ENCODE measurements at regions not wholly inside any gene's neighbourhood (a gene's known extent, or its start where the extent isn't known, plus 50 kb on each side); places are given as distances from the start of the nearest gene placed in this dataset.
"Not testable (repeated sequence)": the region's sequence is repeated elsewhere in the genome, so short reads cannot be mapped to it uniquely, and the experiment has no call there.

DNA sequence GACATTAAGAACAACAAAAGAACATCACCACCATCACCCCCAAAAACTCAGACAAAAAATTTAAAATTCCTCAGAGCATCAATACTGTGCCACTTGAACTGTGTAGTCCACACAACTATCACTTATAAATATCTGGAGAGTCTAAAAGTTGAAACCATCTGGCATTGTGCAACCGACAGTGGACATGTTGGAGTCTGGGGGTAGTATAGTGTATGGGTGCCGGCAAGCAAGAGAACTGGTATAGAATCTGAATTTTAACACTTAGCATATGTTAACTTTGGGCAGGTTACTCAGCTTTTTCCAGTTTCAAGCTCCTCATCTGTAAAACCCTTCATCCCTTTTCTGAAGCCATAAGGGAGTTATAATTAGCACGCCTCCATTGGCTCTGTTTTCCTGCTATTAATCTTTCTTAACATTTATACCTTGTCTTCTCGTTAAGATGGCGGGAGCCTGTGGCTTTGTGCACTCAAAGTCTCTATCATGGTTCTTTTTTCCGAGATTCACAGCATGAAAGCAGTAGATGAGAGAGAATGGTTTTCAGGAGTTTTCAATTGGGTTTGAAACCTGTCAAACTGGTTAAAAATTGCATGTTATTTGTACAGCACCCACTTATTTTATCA, 255.7 kb upstream of the TBL1XR1 start:
- DNase-seq (ENCODE audit: low spot score): no peak
- no peak overlapping the region for H3K27ac ChIP-seq
- TF ChIP-seq, protein P1, sequence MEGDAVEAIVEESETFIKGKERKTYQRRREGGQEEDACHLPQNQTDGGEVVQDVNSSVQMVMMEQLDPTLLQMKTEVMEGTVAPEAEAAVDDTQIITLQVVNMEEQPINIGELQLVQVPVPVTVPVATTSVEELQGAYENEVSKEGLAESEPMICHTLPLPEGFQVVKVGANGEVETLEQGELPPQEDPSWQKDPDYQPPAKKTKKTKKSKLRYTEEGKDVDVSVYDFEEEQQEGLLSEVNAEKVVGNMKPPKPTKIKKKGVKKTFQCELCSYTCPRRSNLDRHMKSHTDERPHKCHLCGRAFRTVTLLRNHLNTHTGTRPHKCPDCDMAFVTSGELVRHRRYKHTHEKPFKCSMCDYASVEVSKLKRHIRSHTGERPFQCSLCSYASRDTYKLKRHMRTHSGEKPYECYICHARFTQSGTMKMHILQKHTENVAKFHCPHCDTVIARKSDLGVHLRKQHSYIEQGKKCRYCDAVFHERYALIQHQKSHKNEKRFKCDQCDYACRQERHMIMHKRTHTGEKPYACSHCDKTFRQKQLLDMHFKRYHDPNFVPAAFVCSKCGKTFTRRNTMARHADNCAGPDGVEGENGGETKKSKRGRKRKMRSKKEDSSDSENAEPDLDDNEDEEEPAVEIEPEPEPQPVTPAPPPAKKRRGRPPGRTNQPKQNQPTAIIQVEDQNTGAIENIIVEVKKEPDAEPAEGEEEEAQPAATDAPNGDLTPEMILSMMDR (conservative IDR thresholded peaks at IDR 0.05; ENCODE audit: low read depth): no peak
- CTCF ChIA-PET: no interaction called here
- POLR2A ChIA-PET (ENCODE audit: low non-redundant PET): no interaction called here

DNA sequence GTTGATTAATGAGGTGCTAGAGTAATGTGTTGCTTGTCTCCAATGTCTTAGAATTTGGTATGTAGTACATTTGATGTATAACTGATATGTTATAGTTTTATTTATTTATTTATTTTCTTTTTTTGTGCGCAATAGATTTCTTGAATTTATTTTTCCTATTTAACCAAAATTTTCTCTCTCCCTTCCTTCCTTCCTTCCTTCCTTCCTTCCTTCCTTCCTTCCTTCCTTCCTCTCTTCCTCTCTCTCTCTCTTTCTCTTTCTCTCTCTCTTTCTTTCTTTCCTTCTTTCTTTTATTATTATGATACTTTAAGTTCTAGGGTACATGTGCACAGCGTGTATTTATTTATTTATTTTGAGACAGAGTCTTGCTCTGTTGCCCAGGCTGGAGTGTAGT, 256.2 kb upstream of the TBL1XR1 start:
- TF ChIP-seq, protein P1 (conservative IDR thresholded peaks at IDR 0.05; ENCODE audit: low read depth): no peak
- no peak overlapping the region for H3K27ac ChIP-seq
- CTCF ChIA-PET: no interaction called here
- DNase-seq (ENCODE audit: low spot score): no peak
- POLR2A ChIA-PET (ENCODE audit: low non-redundant PET): no interaction called here

DNA sequence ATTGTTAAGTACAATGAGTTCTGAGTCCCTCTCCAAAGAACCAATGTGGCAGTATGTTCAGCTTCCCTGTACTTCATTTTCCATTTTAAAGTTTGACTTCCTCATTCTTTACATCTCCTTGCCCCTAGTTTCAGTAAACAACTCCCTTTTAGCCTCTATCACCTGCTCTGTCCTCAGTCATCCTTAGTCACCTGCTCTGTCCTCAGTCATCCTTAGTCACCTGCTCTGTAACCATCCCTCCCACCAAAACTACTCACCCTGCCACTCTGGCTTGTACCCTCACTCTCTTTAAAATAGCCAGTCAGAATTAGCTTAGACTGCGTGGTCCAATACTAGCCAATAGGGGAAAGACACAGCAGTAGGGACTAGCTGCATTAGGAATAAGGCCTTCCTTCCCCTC, 259.9 kb upstream of the TBL1XR1 start:
- H3K27ac ChIP-seq; POLR2A ChIA-PET (ENCODE audit: low non-redundant PET); DNase-seq (ENCODE audit: low spot score); CTCF ChIA-PET: not testable (repeated sequence)

DNA sequence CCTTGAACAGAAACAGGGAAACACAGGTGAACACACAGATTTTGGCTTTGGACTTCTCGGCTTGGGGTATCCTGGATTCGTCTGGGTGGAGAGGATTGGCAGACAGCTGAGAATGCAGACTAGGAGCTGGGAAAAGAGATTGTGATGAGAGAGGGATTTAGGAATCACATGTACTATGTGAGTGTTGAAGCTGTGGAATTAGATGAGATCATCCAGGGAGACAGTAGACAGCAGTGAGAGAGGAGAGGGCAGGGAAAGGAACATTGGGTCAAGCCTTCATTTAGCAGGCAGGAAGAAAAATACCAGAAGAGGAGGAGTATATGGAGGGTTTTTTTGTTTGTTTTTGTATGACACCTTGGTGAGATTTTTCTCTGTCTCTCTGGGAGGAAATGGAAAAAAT, 262.1 kb upstream of the TBL1XR1 start:
- DNase-seq (ENCODE audit: low spot score): no peak
- ChIA-PET POLR2A (ENCODE audit: low non-redundant PET) (no interaction called here), CTCF (no interaction called here)
- TF ChIP-seq, protein P1 (conservative IDR thresholded peaks at IDR 0.05; ENCODE audit: low read depth): no peak
- no peak overlapping the region for H3K27ac ChIP-seq

DNA sequence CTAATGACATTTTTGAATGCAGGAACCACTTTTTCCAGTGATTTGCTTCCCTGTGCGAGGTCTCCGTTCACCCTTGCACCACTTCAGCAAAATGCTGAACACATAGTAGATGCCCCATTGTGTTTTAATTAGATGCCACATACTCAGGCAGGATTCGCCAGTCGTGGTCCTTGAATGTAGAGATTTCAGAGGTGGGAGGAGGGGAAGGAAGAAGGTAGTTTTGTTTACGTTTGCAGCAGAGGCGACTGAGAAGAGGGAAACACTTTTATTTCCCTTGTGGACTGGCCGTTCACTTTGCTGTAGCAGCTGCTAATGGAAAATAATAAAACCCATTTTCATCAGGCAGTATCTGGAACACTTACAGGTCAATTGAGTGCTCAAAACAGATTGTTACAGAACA, 262.8 kb upstream of the TBL1XR1 start:
- DNase-seq (ENCODE audit: low spot score): no peak
- ChIA-PET POLR2A (ENCODE audit: low non-redundant PET) (no interaction called here), CTCF (no interaction called here)
- H3K27ac ChIP-seq: no peak overlapping the region
- TF ChIP-seq, protein P1 (conservative IDR thresholded peaks at IDR 0.05; ENCODE audit: low read depth): no peak

DNA sequence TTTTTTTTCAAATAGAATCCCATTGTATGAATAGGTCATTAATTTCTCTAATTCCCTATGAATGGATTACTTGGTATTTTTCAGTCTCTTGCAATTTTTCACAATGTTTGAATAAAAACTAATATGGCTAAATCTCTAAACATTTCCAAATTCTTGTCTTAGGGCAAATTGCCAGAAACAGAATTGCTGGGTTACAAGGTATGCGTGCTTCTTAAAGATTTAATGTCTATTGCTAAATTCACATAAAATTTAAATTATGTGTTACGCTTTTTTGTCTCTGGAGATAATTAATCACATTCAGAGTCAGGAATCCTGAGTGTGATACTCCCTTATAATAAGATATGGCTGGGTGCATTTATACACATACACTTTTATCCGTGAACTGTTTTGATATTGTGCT, 264.5 kb upstream of the TBL1XR1 start:
- TF ChIP-seq, protein P1 (conservative IDR thresholded peaks at IDR 0.05; ENCODE audit: low read depth): no peak
- ChIA-PET CTCF (no interaction called here), POLR2A (ENCODE audit: low non-redundant PET) (no interaction called here)
- DNase-seq (ENCODE audit: low spot score): no peak
- H3K27ac ChIP-seq: no peak overlapping the region

DNA sequence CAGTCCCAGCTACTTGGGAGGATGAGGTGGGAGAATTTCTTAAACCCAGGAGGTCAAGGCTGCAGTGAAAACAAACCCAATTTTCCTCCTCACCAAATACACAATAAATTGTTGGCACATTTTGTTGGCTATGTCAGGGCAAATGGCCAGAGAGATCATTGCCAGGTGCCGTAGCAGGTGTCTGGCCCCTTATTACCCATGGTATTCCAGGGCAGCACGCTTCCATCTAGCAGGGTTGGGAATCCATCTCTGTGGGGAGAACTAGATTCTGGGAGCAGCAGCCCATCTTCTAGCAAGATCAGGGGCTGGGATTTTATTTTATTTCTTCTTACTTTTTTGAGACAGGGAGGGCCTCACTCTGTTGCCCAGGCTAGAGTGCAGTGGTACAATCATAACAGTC, 266.1 kb upstream of the TBL1XR1 start:
- CTCF ChIA-PET; DNase-seq (ENCODE audit: low spot score); H3K27ac ChIP-seq; POLR2A ChIA-PET (ENCODE audit: low non-redundant PET): not testable (repeated sequence)

DNA sequence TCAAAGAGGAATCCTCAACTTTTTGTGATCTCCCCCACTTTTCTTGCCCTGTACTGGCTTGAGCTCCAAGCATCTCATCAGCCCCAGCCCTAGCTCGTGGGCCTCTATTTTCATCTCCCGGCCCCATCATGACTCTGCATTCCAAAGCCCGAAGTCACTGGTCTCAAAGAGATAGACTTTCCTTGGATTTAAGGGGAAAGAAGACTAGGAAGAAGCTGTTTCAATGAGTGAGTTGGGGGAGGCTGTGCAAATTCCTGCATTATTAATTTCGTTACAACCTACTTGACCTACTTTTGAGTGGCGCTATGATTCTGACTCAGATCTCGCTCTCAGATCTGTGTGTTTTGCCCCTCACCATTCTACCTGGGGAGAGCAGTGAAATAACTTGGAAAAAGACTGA, 266.6 kb upstream of the TBL1XR1 start:
- H3K27ac ChIP-seq: no peak overlapping the region
- TF ChIP-seq, protein P1 (conservative IDR thresholded peaks at IDR 0.05; ENCODE audit: low read depth): no peak
- POLR2A ChIA-PET (ENCODE audit: low non-redundant PET): no interaction called here
- no peak for DNase-seq (ENCODE audit: low spot score)
- CTCF ChIA-PET: no interaction called here

Measured in RWPE1 (cell line).